AG09309 (cell line): ENCODE measurements at regions not wholly inside any gene's neighbourhood (a gene's known extent, or its start where the extent isn't known, plus 50 kb on each side); places are given as distances from the start of the nearest gene placed in this dataset.

ENCODE experiments used
- DNase-seq: peaks from one replicate; pipeline ENCODE4 v3.0.0-alpha.2; 2010; ENCODE audit warnings: low read depth
- H3K4me3 ChIP-seq: 2 replicates; pipeline ENCODE4 v1.5.1; 2011; ENCODE audit warnings: mild to moderate bottlenecking, low read depth, low read length, moderate library complexity; ENCODE audit not compliant: control insufficient read depth
- TF ChIP-seq, protein P1 (sequence below): IDR thresholded peaks from 2 replicates; pipeline ENCODE4 v1.5.1; 2011; ENCODE audit warnings: mild to moderate bottlenecking, low read depth, low read length, inconsistent platforms; ENCODE audit not compliant: insufficient read depth, control insufficient read depth; ENCODE audit errors: missing control alignments

DNA sequence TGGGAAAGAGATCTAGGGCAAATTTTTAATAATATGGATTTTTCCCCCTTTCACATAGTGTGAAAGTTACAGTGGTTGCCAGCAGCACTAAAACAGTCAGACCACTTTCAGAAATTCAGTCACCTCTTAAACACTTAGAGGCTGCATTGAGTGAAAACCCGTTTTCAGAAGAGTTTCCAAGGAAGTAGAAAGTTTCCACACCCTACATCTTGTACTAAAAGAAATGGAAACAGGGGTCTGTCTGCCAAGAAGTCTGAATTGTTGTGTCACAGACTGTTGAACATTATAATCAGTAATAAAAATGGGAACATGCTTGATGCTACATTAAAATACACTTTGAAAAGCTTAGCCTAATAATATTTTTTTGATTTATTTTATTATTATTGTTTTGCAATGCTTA, 278.9 kb upstream of the KCNJ16 start:
- no peak overlapping the region for H3K4me3 ChIP-seq
- DNase-seq: no peak
- TF ChIP-seq, protein P1, sequence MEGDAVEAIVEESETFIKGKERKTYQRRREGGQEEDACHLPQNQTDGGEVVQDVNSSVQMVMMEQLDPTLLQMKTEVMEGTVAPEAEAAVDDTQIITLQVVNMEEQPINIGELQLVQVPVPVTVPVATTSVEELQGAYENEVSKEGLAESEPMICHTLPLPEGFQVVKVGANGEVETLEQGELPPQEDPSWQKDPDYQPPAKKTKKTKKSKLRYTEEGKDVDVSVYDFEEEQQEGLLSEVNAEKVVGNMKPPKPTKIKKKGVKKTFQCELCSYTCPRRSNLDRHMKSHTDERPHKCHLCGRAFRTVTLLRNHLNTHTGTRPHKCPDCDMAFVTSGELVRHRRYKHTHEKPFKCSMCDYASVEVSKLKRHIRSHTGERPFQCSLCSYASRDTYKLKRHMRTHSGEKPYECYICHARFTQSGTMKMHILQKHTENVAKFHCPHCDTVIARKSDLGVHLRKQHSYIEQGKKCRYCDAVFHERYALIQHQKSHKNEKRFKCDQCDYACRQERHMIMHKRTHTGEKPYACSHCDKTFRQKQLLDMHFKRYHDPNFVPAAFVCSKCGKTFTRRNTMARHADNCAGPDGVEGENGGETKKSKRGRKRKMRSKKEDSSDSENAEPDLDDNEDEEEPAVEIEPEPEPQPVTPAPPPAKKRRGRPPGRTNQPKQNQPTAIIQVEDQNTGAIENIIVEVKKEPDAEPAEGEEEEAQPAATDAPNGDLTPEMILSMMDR: no peak

DNA sequence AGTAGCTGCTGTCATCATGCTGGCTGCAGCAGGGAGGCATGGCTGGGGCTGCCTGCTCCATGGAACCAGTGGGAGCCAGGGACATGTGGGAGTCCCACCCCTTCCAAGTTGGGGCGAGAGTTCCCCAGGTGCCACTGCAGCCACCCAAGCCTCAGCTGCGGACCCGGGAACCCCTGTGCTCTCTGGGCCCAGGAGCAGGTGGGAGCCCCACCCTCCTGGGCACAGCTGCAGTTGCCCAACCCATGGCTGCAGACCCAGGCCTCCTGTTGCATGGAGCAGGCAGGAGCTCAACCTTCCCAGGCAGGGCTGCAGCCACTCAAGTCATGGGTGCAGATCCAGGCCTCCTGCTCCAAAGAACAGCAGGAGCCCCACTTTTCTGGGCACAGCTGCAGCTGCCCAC, 274.2 kb upstream of the KCNJ16 start:
- TF ChIP-seq, protein P1: no peak
- DNase-seq: no peak
- H3K4me3 ChIP-seq: no peak overlapping the region

DNA sequence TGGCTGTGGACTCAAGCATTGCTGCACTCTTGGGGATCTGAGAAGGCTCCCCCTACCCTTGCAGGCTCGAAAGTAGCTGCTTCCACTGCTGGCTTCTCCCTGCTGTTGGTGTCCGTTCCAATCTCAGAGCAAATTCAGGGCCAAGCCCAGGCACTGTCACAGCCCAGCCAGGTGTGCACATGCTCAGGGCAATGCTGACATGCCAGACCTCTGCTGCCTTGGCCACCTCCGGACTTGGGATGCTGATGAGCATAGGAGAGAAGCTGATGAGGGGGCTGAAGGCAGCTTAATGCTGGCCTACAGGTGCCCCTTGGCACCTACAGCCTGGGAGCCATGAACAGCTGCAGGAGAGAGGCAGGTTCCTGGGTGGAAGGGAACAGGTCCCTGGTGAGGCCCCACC, 273.7 kb upstream of the KCNJ16 start:
- TF ChIP-seq, protein P1: no peak
- no peak for DNase-seq
- H3K4me3 ChIP-seq: no peak overlapping the region

DNA sequence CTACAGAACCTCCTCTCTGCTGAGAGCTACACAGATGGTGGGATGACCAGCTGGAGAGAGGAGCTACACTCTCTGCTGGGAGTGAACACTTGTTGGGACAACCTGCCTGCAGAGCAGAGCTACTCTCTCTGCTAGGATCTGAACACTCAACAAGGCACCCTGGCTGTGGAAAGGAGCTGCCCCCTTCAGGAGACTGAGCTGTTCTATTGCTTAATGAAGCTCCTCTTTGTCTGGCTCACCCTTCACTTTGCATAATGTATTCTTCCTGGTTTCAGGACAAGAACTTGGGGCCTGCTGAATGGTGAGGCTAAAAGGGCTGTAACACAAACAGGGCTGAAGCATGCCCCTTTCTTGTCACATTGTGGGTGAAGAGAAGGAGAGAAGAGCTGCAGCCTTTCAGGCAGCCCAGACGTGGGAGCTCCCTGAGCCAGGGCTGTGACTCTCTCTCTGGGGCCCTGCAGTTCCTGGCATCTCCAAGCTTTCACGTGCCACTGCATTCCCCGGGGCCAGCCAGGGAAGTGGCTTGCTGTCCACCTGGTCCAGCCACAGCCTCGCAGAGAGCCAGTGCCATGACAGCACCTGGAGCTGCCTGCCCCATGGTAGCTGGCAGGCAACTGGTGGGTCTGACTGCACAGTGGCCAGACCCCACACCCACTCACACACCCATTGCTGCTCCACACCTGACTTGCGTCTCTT, 272.8 kb upstream of the KCNJ16 start:
- H3K4me3 ChIP-seq: no peak overlapping the region
- no peak for DNase-seq
- TF ChIP-seq, protein P1: no peak

DNA sequence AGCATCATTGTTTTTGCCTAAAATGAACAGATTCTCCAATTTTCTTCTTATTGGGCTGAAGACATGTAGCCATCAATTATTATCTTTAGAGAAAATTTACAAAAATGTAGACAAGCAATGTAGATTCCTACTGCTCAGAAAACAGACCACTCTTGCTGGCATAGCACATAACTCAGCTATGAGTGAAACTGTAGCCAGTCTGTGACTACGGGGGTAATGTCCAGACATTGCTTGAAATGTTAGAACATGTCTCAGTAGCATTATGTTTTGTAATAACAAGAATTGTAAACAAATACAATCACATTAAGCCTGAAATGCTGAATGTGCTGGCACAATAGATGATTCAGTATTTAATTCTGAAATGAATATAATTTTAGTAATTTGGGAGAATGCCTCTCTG, 265.7 kb upstream of the KCNJ16 start:
- TF ChIP-seq, protein P1: no peak
- no peak overlapping the region for H3K4me3 ChIP-seq
- no peak for DNase-seq

DNA sequence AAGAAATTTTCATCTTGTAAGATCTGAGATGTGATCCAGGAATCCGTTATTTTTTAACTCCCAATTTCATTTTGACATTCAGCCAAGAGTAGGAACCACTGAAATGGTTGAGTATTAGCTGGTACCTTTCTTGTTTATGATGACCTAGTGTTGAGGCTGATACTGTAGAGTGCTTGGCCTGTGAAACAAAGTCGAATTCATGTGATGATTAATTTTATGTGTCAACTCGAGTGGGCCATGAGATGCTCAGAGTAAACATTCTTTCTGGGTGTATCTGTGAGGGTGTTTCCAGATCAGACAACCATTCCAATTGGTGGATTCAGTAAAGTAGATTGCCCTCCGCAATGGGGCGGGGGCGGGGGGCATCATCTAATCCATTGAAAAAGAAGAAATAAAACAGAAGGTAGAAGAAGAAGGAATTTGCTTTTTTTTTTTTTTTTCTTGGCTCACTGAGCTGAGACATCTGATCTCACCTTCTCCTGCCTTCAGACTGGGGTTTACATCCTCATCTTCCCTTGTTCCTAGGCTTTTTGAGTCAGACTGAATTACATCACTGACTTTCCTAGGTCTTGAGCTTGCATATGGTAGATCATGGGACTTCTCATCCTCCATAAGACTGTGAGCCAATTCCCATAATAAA, 264.6 kb upstream of the KCNJ16 start:
- H3K4me3 ChIP-seq: no peak overlapping the region
- TF ChIP-seq, protein P1: no peak
- no peak for DNase-seq
